ENCODE measurements at regions not wholly inside any gene's neighbourhood (a gene's known extent, or its start where the extent isn't known, plus 50 kb on each side); places are given as distances from the start of the nearest gene placed in this dataset.

GRCh38 chr2:35463805-35464596 lies 891.6 kb upstream of the CRIM1 start:
- Histone ChIP-seq H3K4me1 (no peaks in the 10 kb centered on the region), H3K4me3 (no peak overlapping the region), H3K36me3 (no peaks in the 10 kb centered on the region), H3K27ac (no peak overlapping the region), H3K9me3 (no peaks in the 10 kb centered on the region), H3K27me3 (no peaks in the 10 kb centered on the region)
- no peak for ATAC-seq
- no peak for TF ChIP-seq CTCF (IDR thresholded peaks at IDR 0.05)
- no peak for TF ChIP-seq POLR2AphosphoS5 (IDR thresholded peaks at IDR 0.05)
- no peak for TF ChIP-seq POLR2A (IDR thresholded peaks at IDR 0.05)
- no peak for TF ChIP-seq EP300 (IDR thresholded peaks at IDR 0.05)
- WGBS, 2 donors (ENCODE audit: low coverage in 1 of 2), result 71 to 78% methylated on average over 5 to 6 of the region's 6 CpGs

GRCh38 chr2:35462226-35462998 lies 893.2 kb upstream of the CRIM1 start:
- 51 to 55% methylated on average over 5 of the region's 5 CpGs for WGBS, 2 donors (ENCODE audit: low coverage in 1 of 2)

GRCh38 chr2:35461406-35461805 lies 894.2 kb upstream of the CRIM1 start:
- Histone ChIP-seq H3K36me3 (no peaks in the 10 kb centered on the region), H3K4me3 (no peak overlapping the region), H3K27ac (no peak overlapping the region), H3K4me1 (no peaks in the 10 kb centered on the region), H3K27me3 (no peaks in the 10 kb centered on the region), H3K9me3 (no peaks in the 10 kb centered on the region)
- no peak for TF ChIP-seq POLR2AphosphoS5 (IDR thresholded peaks at IDR 0.05)
- no peak for TF ChIP-seq POLR2A (IDR thresholded peaks at IDR 0.05)
- TF ChIP-seq EP300 (IDR thresholded peaks at IDR 0.05), result no peak
- TF ChIP-seq CTCF (IDR thresholded peaks at IDR 0.05), result no peak
- no peak for ATAC-seq

More at GRCh38 chr2:35462226-35462998, 893.2 kb upstream of the CRIM1 start:
- Histone ChIP-seq H3K4me3 (no peak overlapping the region), H3K4me1 (no peaks in the 10 kb centered on the region), H3K36me3 (no peaks in the 10 kb centered on the region), H3K9me3 (no peaks in the 10 kb centered on the region), H3K27ac (no peak overlapping the region), H3K27me3 (no peaks in the 10 kb centered on the region)
- no peak for TF ChIP-seq POLR2AphosphoS5 (IDR thresholded peaks at IDR 0.05)
- TF ChIP-seq POLR2A (IDR thresholded peaks at IDR 0.05), result no peak
- ATAC-seq, result no peak

- ATAC-seq, result no peak
- no peak overlapping the region for H3K4me3 ChIP-seq
- H3K4me1 ChIP-seq, result no peaks in the 10 kb centered on the region
- no peak for TF ChIP-seq POLR2AphosphoS5 (IDR thresholded peaks at IDR 0.05)
- no peak for TF ChIP-seq CTCF (IDR thresholded peaks at IDR 0.05)
- TF ChIP-seq POLR2A (IDR thresholded peaks at IDR 0.05), result no peak
- no peak for TF ChIP-seq EP300 (IDR thresholded peaks at IDR 0.05)
- no peaks in the 10 kb centered on the region for H3K36me3 ChIP-seq
- 30 to 80% methylated on average over 1 of the region's 3 CpGs for WGBS, 2 donors (ENCODE audit: low coverage in 1 of 2)
- no peaks in the 10 kb centered on the region for H3K27me3 ChIP-seq
- H3K27ac ChIP-seq, result no peak overlapping the region
- no peaks in the 10 kb centered on the region for H3K9me3 ChIP-seq
Observed at GRCh38 chr2:35454966-35455638, 900.5 kb upstream of the CRIM1 start.

GRCh38 chr2:35447821-35448220 lies 907.8 kb upstream of the CRIM1 start:
- H3K9me3 ChIP-seq, result no peaks in the 10 kb centered on the region
- no peaks in the 10 kb centered on the region for H3K27me3 ChIP-seq
- ATAC-seq, result no peak
- no peak for TF ChIP-seq EP300 (IDR thresholded peaks at IDR 0.05)
- no peak for TF ChIP-seq POLR2AphosphoS5 (IDR thresholded peaks at IDR 0.05)
- TF ChIP-seq CTCF (IDR thresholded peaks at IDR 0.05), result no peak
- no peak for TF ChIP-seq POLR2A (IDR thresholded peaks at IDR 0.05)
- H3K4me1 ChIP-seq, result no peaks in the 10 kb centered on the region
- H3K4me3 ChIP-seq, result no peak overlapping the region
- no peak overlapping the region for H3K27ac ChIP-seq
- no peaks in the 10 kb centered on the region for H3K36me3 ChIP-seq
